HT1080 (cell line): ENCODE measurements at regions not wholly inside any gene's neighbourhood (a gene's known extent, or its start where the extent isn't known, plus 50 kb on each side); places are given as distances from the start of the nearest gene placed in this dataset.
A peak's percentile ranks its signal among the peaks of the same experiment; 100 is the strongest.

ENCODE experiments used
- DNase-seq: peaks from one replicate; pipeline ENCODE4 v3.0.0-alpha.2; 2015; ENCODE audit warnings: low read depth

- DNase-seq: no peak
Measured at GRCh38 chr2:181340891-181341290, 116.3 kb upstream of the ITGA4 start.

- DNase-seq: no peak
Measured at GRCh38 chr2:181341855-181342600, 115.2 kb upstream of the ITGA4 start.

DNA sequence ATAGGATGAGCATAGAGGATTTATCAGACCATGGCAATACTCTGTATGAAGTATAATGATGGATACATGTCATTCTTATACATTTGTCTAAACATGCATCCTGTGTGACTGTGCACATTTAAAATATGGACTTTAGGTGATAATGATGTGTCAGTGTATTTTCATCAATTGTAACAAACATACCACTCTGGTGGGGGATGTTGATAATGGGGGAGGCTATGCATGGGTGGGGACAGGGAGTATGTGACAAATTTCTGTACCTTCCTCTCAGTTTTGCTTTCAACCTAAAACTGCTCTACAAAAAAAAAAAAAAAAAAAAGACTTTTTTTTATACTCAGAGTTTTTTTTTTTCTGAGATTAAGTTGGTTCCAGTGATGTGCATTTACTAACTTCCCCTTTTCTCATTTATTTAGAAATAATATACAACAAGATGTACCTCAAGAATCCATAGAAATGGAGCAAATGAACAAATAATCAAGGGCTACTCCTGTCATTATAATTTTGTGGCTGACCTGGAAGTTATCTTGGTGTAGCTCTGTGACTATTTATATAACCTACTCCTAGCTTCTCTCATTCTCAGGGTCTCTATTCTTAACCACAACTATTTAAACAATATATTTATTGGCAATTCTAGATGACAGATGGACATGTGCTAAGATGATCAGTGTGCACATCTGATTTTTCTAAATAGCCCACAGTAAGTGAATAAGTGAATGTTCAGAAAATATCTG is 108.9 kb upstream of the ITGA4 start:
- DNase-seq: no peak

DNA sequence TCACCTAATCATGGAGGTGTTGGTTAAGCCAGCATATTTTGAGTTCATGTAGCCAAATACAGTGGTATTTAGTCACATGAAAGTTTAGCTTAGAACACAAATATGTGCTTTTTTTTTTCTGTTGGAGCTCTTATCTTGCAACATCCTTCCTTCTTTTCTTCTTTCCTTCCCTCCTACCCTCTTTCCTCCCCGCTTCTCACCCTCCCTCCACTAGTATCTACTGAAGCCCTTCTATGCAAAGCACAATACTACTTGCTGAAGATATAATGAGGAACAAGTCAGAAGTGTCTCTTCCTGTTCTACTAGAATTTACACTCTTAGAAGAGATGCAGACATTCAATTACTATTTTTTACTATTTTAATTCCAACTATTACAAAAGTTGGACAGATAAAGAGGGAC is 105.0 kb upstream of the ITGA4 start:
- DNase-seq: no peak

- DNase-seq: peak; percentile 83
Measured at GRCh38 chr2:181354626-181355025, 102.6 kb upstream of the ITGA4 start.

- DNase-seq: no peak
Measured at GRCh38 chr2:181356526-181357130, 100.6 kb upstream of the ITGA4 start.

- no peak for DNase-seq
Measured at GRCh38 chr2:181357979-181358378, 99.2 kb upstream of the ITGA4 start.

- DNase-seq: no peak
Measured at GRCh38 chr2:181362561-181362960, 94.6 kb upstream of the ITGA4 start.

- DNase-seq: no peak
Measured at GRCh38 chr2:181363164-181363563, 94.0 kb upstream of the ITGA4 start.

GRCh38 chr2:181364492-181365170 is 92.6 kb upstream of the ITGA4 start:
- no peak for DNase-seq

GRCh38 chr2:181366675-181367175 is 90.5 kb upstream of the ITGA4 start:
- no peak for DNase-seq

GRCh38 chr2:181367411-181367810 is 89.8 kb upstream of the ITGA4 start:
- DNase-seq: no peak

DNA sequence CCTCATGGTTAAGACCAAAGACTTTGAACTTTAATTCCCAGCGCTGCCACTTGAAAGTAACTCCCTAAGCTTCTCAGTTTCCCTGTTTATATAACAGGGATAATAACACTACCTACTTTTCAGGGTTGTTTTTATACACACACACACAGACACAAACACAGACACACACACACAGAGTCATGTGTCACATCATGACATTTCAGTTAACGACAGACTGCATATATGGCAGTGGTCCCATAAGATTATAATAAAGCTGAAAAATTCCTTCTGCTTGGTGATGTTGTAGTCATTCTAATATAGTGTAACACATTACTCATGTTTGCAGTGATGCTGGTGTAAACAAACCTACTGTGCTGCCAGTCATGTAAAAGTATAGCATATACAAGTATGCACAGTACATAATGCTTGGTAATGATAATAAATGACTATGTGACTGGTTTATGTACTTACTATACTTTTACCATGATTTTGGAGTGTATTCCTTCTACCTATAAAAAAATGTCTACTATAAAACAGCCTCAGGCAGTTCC is 89.2 kb upstream of the ITGA4 start:
- no peak for DNase-seq

DNA sequence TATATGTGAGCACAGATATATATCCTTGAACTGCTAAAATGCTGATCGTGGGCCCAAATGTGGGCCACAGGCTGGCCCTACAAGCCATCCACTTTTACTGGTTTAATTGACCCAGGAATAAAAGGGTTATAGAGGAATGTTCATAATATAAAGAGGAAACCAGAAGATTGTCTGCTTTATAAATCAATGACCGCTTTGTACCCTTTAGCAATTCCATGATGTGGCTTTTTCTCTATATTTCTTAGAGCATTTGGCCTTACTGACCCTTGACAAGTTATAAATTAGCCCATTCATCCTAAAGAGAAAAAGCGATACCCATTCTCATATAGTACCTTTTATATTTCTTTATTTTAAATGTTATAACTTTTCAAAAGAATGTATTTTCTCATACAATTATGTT is 87.1 kb upstream of the ITGA4 start:
- no peak for DNase-seq

- DNase-seq: no peak
Measured at GRCh38 chr2:181371195-181371594, 86.0 kb upstream of the ITGA4 start.

- peak; percentile 77 for DNase-seq
Measured at GRCh38 chr2:181371782-181372645, 85.2 kb upstream of the ITGA4 start.

- DNase-seq: no peak
Measured at GRCh38 chr2:181372646-181373040, 84.5 kb upstream of the ITGA4 start.

DNA sequence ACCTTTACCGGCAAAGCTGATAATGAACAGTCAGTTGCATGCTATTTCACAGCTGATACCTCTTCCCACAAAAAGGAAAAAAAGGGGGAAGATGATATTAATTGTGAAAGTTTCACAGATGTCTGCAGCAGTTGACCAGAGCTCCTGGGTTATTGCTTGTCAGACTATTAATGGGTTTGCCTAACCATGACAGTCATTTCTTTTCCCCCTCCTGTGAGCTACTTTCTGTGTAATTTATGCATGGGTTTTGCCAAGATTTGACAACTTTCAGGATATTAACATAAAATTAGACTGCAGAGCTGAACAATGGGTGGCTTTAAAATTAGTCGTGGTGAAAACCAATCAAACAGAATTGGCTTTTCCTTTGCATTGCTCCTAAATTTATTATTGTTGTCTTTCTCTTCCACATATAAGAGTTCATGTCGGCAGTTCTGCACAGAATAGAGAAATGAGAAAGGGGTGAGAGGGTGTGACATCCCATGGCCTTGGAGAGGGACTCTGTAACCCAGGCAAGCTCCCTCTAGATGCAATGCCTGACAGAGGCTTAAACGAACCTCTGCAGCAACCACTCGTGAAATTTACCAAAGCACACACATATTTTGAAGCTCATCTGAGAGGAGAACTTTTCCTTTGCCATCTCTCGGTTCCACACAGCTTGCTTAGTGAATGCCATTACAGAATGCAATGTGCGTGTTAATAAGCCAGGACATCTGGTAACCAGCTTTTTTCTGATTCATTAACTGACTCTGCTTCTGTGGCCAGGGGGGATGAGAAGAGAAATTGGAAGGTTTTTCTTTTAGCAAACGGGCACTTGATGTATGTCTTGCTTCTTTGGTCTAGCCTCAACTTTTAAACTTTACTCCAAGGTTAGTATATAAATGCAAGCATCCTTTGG is 82.2 kb upstream of the ITGA4 start:
- no peak for DNase-seq

GRCh38 chr2:181376442-181376841 is 80.7 kb upstream of the ITGA4 start:
- DNase-seq: no peak

DNA sequence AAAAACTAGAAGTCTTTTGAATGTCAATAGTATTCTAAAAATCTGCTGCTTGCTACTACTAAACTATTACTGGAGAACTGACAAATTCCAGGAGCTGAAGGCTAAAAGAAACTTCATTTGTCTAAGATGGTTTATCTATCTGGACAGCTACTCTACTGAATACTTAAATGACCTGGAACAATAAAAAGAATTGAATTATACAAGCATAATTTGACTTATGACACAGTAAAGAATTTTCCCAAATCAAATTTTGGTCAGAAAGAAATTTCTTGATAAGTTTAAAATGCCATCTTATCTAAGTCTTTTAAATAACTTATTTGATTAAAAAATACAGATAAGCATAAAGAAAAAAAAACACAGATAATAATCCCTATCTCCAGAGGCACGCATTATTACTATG is 80.2 kb upstream of the ITGA4 start:
- no peak for DNase-seq
